ENCODE measurements at regions not wholly inside any gene's neighbourhood (a gene's known extent, or its start where the extent isn't known, plus 50 kb on each side); places are given as distances from the start of the nearest gene placed in this dataset.

- TF ChIP-seq BHLHE40 (IDR thresholded peaks at IDR 0.05; ENCODE audit: low read depth, low read length), result no peak
Measured at GRCh38 chr22:20656902-20657836, 116.7 kb upstream of the SERPIND1 start (continued).
